CD14-positive monocyte (primary cell): ENCODE measurements at regions not wholly inside any gene's neighbourhood (a gene's known extent, or its start where the extent isn't known, plus 50 kb on each side); places are given as distances from the start of the nearest gene placed in this dataset.

Experiments used
- DNase-seq, 3 donors: peaks; one replicate each; pipeline ENCODE4 v3.0.0-alpha.2; 2011 to 2022
- H2AFZ ChIP-seq: 2 replicates; pipeline ENCODE4 v1.6.0; 2012; ENCODE audit warnings: mild to moderate bottlenecking, low read depth, low read length, inconsistent platforms; ENCODE audit not compliant: insufficient read depth, poor library complexity, severe bottlenecking
- H3K27ac ChIP-seq, 2 donors: 1 replicate in 1 of 2; 2 replicates in 1 of 2; pipeline ENCODE4 v1.5.1; 2012 to 2013; ENCODE audit warnings: low read length in 2 of 2, control low read depth in 1 of 2, inconsistent platforms in 1 of 2, low read depth in 1 of 2, mild to moderate bottlenecking in 1 of 2
- H3K27me3 ChIP-seq, 2 donors: one replicate each; pipeline versions ENCODE4 v1.6.0 to v1.6.1; 2011 to 2013; ENCODE audit warnings: low read length in 2 of 2; ENCODE audit not compliant: control insufficient read depth in 2 of 2, insufficient read depth in 2 of 2
- H3K36me3 ChIP-seq, 2 donors: replicated peaks in 1 of 2; 1 replicate in 1 of 2; 2 replicates in 1 of 2; pipeline versions ENCODE4 v1.5.1 to v1.6.1; 2012 to 2013; ENCODE audit warnings: low read length in 2 of 2, control low read depth in 1 of 2, inconsistent platforms in 1 of 2, mild to moderate bottlenecking in 1 of 2; ENCODE audit not compliant: insufficient read depth in 2 of 2, control insufficient read depth in 1 of 2
- H3K4me1 ChIP-seq, 2 donors: 1 replicate in 1 of 2; 2 replicates in 1 of 2; pipeline versions ENCODE4 v1.5.1 to v1.6.1; 2012 to 2013; ENCODE audit warnings: low read length in 2 of 2, control low read depth in 1 of 2, inconsistent platforms in 1 of 2, mild to moderate bottlenecking in 1 of 2, moderate library complexity in 1 of 2; ENCODE audit not compliant: insufficient read depth in 2 of 2, control insufficient read depth in 1 of 2
- H3K4me2 ChIP-seq: replicated peaks from 2 replicates; pipeline ENCODE3; 2012; ENCODE audit warnings: low read length, moderate library complexity, mild to moderate bottlenecking; ENCODE audit not compliant: poor library complexity, severe bottlenecking; ENCODE audit errors: extremely low read depth
- H3K4me3 ChIP-seq, 3 experiments: fragments of 200-600 bp in 1 of 3; sonication (generic) in 1 of 3; replicated peaks in 1 of 3; 1 replicate in 2 of 3; 2 replicates in 1 of 3; pipeline ENCODE4 v1.5.1; 2011 to 2013; ENCODE audit warnings: low read length in 3 of 3, mild to moderate bottlenecking in 3 of 3, control low read depth in 2 of 3, low read depth in 2 of 3, inconsistent platforms in 1 of 3, moderate library complexity in 1 of 3
- H3K79me2 ChIP-seq: 2 replicates; pipeline ENCODE4 v1.6.0; 2012; ENCODE audit warnings: mild to moderate bottlenecking, control low read depth, inconsistent platforms, low read length, moderate library complexity; ENCODE audit not compliant: insufficient read depth
- H3K9ac ChIP-seq: 2 replicates; pipeline ENCODE4 v1.6.0; 2017; ENCODE audit warnings: low read length, mild to moderate bottlenecking; ENCODE audit not compliant: insufficient read depth, poor library complexity, severe bottlenecking
- H3K9me3 ChIP-seq, 2 donors: replicated peaks in 1 of 2; 1 replicate in 1 of 2; 2 replicates in 1 of 2; pipeline versions ENCODE4 v1.5.1 to v1.6.1; 2012 to 2013; ENCODE audit warnings: low read length in 2 of 2, control low read depth in 1 of 2; ENCODE audit not compliant: control insufficient read depth in 1 of 2, insufficient read depth in 1 of 2
- H4K20me1 ChIP-seq: 2 replicates; pipeline ENCODE4 v1.6.0; 2012; ENCODE audit warnings: mild to moderate bottlenecking, low read length, control low read depth, moderate library complexity; ENCODE audit not compliant: insufficient read depth
- H3K27ac Mint-ChIP-seq, 7 donors: one replicate each; pipeline ENCODE4 v1.8.0; 2020; ENCODE audit warnings: mild to moderate bottlenecking in 7 of 7, mixed read lengths in 7 of 7, moderate library complexity in 6 of 7, inconsistent platforms in 2 of 7
- H3K27me3 Mint-ChIP-seq, 3 donors: one replicate each; pipeline ENCODE4 v1.8.0; 2021 to 2022; ENCODE audit warnings: low read depth in 3 of 3, mild to moderate bottlenecking in 3 of 3, mixed read lengths in 3 of 3, moderate library complexity in 3 of 3, inconsistent platforms in 1 of 3
- H3K36me3 Mint-ChIP-seq, 2 donors: one replicate each; pipeline ENCODE4 v1.8.0; 2020; ENCODE audit warnings: mixed read lengths in 2 of 2, inconsistent platforms in 1 of 2, mild to moderate bottlenecking in 1 of 2
- H3K4me1 Mint-ChIP-seq: one replicate; pipeline ENCODE4 v1.8.0; 2020; ENCODE audit warnings: mild to moderate bottlenecking, mixed read lengths
- H3K4me3 Mint-ChIP-seq, 2 donors: one replicate each; pipeline ENCODE4 v1.8.0; 2020; ENCODE audit warnings: mild to moderate bottlenecking in 2 of 2, mixed read lengths in 2 of 2, moderate library complexity in 1 of 2
- H3K9me3 Mint-ChIP-seq, 7 donors: one replicate each; pipeline ENCODE4 v1.8.0; 2020 to 2022; ENCODE audit warnings: mixed read lengths in 7 of 7, mild to moderate bottlenecking in 6 of 7, moderate library complexity in 6 of 7, inconsistent platforms in 2 of 7
- CTCF ChIP-seq: fragments of 200-600 bp; IDR thresholded peaks from one replicate; pipeline ENCODE4 v1.8.0; 2022; ENCODE audit warnings: antibody characterized with exemption, mild to moderate bottlenecking
- WGBS: methylation state at CpG from one replicate; pipeline ENCODE4 v1.1.5; 2013; ENCODE audit warnings: missing lambda C conversion rate; ENCODE audit not compliant: insufficient coverage; 5-methylcytosine and 5-hydroxymethylcytosine counted together
- intact Hi-C, 2 donors: fragments of 100-400 bp; cut with micrococcal nuclease; formaldehyde crosslinking; loops; one replicate each; pipeline versions ENCODE4 v1.15.0 to v1.15.1; 2023

GRCh38 chr9:13943176-13943575 lies 370.8 kb downstream of the NFIB start:
- no peaks in the 10 kb centered on the region for H3K4me1 ChIP-seq
- H3K27ac ChIP-seq, result no peak overlapping the region
- no peaks in the 10 kb centered on the region for H3K79me2 ChIP-seq
- H3K9me3 ChIP-seq, result no peaks in the 10 kb centered on the region
- H3K4me3 ChIP-seq, result no peak overlapping the region
- no peak overlapping the region for H3K9ac ChIP-seq
- H3K27me3 ChIP-seq, result no peaks in the 10 kb centered on the region
- no peak for DNase-seq
- Mint-ChIP-seq H3K27me3 (peaks cover 0 to 1% (median 0%) of the 10 kb centered on the region in 3 donors), H3K4me3 (no peak overlapping the region), H3K27ac (no peak overlapping the region), H3K36me3 (no peaks in the 10 kb centered on the region), H3K4me1 (no peaks in the 10 kb centered on the region), H3K9me3 (peaks cover 0 to 8% (median 0%) of the 10 kb centered on the region in 7 donors)
- H4K20me1 ChIP-seq, result no peaks in the 10 kb centered on the region
- H3K36me3 ChIP-seq, result no peaks in the 10 kb centered on the region
- no peak overlapping the region for H2AFZ ChIP-seq
- no peak overlapping the region for H3K4me2 ChIP-seq
- intact Hi-C loops, result no loop called here
- TF ChIP-seq CTCF, result no peak

- no peak overlapping the region for H3K27ac ChIP-seq
- intact Hi-C loops, result no loop called here
- H4K20me1 ChIP-seq, result no peaks in the 10 kb centered on the region
- H3K9me3 ChIP-seq, result no peaks in the 10 kb centered on the region
- no peak overlapping the region for H3K27ac Mint-ChIP-seq
- H3K79me2 ChIP-seq, result no peaks in the 10 kb centered on the region
- WGBS, result 80% methylated on average over 2 of the region's 4 CpGs
- no peak overlapping the region for H3K4me3 ChIP-seq
- no peaks in the 10 kb centered on the region for H3K4me1 ChIP-seq
- no peak overlapping the region for H2AFZ ChIP-seq
- no peaks in the 10 kb centered on the region for H3K4me1 Mint-ChIP-seq
- peaks cover 0 to 1% (median 0%) of the 10 kb centered on the region in 3 donors for H3K27me3 Mint-ChIP-seq
- no peak overlapping the region for H3K9ac ChIP-seq
- H3K36me3 ChIP-seq, result no peaks in the 10 kb centered on the region
- no peak overlapping the region for H3K4me3 Mint-ChIP-seq
- no peak overlapping the region for H3K4me2 ChIP-seq
- TF ChIP-seq CTCF, result no peak
- H3K27me3 ChIP-seq, result no peaks in the 10 kb centered on the region
- peaks cover 0 to 6% (median 0%) of the 10 kb centered on the region in 7 donors for H3K9me3 Mint-ChIP-seq
- no peak for DNase-seq
- H3K36me3 Mint-ChIP-seq, result no peaks in the 10 kb centered on the region
Observed at GRCh38 chr9:13942695-13943094, 371.2 kb downstream of the NFIB start.
